ENCODE measurements at regions not wholly inside any gene's neighbourhood (a gene's known extent, or its start where the extent isn't known, plus 50 kb on each side); places are given as distances from the start of the nearest gene placed in this dataset.

DNA sequence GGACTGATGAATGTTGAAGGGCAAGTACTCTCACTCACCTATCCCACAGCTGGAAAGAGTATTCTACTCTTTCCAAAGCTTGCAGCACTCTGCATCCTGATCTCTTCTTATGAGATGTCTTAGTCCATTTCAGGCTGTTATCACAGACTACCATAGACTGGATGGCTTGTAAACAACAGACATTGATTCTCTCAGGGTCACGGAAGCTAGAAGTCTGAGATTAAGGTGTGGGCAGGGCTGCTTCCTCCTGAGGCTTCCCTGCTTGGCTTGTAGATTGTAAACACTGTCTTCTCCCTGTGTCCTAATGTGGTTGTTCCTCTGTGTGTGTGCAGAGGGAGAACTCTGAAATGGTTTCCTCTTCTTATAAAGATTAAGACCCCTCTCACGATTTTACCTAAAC lies 131.2 kb downstream of the MXRA5 start:
- TF ChIP-seq, protein P1, sequence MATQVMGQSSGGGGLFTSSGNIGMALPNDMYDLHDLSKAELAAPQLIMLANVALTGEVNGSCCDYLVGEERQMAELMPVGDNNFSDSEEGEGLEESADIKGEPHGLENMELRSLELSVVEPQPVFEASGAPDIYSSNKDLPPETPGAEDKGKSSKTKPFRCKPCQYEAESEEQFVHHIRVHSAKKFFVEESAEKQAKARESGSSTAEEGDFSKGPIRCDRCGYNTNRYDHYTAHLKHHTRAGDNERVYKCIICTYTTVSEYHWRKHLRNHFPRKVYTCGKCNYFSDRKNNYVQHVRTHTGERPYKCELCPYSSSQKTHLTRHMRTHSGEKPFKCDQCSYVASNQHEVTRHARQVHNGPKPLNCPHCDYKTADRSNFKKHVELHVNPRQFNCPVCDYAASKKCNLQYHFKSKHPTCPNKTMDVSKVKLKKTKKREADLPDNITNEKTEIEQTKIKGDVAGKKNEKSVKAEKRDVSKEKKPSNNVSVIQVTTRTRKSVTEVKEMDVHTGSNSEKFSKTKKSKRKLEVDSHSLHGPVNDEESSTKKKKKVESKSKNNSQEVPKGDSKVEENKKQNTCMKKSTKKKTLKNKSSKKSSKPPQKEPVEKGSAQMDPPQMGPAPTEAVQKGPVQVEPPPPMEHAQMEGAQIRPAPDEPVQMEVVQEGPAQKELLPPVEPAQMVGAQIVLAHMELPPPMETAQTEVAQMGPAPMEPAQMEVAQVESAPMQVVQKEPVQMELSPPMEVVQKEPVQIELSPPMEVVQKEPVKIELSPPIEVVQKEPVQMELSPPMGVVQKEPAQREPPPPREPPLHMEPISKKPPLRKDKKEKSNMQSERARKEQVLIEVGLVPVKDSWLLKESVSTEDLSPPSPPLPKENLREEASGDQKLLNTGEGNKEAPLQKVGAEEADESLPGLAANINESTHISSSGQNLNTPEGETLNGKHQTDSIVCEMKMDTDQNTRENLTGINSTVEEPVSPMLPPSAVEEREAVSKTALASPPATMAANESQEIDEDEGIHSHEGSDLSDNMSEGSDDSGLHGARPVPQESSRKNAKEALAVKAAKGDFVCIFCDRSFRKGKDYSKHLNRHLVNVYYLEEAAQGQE (IDR thresholded peaks at IDR 0.05; ENCODE audit: low read depth): no peak
- TF ChIP-seq TCF12 (IDR thresholded peaks at IDR 0.05; ENCODE audit: low read depth) (no peak), FOXM1 (IDR thresholded peaks at IDR 0.05; ENCODE audit: borderline replicate concordance, low read depth) (no peak), ZBTB7A (IDR thresholded peaks at IDR 0.05; ENCODE audit: low read depth) (no peak), CEBPB (IDR thresholded peaks at IDR 0.05) (no peak), TAF1 (IDR thresholded peaks at IDR 0.05; ENCODE audit: low read depth) (no peak), NFIC (IDR thresholded peaks at IDR 0.05) (no peak), EP300 (IDR thresholded peaks at IDR 0.05; ENCODE audit: borderline replicate concordance) (no peak)

DNA sequence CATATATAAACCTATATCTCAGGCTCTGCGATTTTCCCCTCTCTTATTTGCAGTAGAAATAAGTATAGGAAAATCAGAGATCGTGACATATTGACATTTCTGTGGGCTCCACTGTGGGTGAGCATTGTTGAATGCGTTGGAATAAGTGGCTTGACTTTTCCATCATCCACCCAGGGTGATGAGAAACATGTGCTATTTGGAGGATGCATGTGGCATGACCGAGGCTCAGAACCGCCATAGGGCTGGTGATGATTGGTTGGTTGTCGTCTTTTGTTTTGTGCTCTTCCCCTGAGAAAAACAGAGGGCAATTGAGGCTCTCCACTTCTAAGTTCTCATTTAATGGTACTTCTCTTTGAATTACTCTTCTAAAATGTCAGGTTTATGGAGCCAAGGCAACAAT lies 140.1 kb downstream of the MXRA5 start:
- TF ChIP-seq TCF12 (IDR thresholded peaks at IDR 0.05; ENCODE audit: low read depth): no peak
- no peak for TF ChIP-seq EP300 (IDR thresholded peaks at IDR 0.05; ENCODE audit: borderline replicate concordance)
- TF ChIP-seq EGR1 (IDR thresholded peaks at IDR 0.05): no peak
- TF ChIP-seq, protein P2, sequence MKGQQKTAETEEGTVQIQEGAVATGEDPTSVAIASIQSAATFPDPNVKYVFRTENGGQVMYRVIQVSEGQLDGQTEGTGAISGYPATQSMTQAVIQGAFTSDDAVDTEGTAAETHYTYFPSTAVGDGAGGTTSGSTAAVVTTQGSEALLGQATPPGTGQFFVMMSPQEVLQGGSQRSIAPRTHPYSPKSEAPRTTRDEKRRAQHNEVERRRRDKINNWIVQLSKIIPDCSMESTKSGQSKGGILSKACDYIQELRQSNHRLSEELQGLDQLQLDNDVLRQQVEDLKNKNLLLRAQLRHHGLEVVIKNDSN (IDR thresholded peaks at IDR 0.05): no peak
- TF ChIP-seq ZBTB7A (IDR thresholded peaks at IDR 0.05; ENCODE audit: low read depth): no peak
- no peak for TF ChIP-seq CREB1 (IDR thresholded peaks at IDR 0.05; ENCODE audit: low read depth)
- TF ChIP-seq, protein P1 (IDR thresholded peaks at IDR 0.05; ENCODE audit: low read depth): no peak
- TF ChIP-seq TEAD4 (IDR thresholded peaks at IDR 0.05): no peak
- no peak for TF ChIP-seq FOXM1 (IDR thresholded peaks at IDR 0.05; ENCODE audit: borderline replicate concordance, low read depth)
- TF ChIP-seq TAF1 (IDR thresholded peaks at IDR 0.05; ENCODE audit: low read depth): no peak
- TF ChIP-seq CEBPB (IDR thresholded peaks at IDR 0.05): no peak
- TF ChIP-seq, protein P3, sequence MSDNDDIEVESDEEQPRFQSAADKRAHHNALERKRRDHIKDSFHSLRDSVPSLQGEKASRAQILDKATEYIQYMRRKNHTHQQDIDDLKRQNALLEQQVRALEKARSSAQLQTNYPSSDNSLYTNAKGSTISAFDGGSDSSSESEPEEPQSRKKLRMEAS (IDR thresholded peaks at IDR 0.05): no peak
- TF ChIP-seq NFIC (IDR thresholded peaks at IDR 0.05): no peak
- TF ChIP-seq RAD21 (IDR thresholded peaks at IDR 0.05; ENCODE audit: low read depth): no peak
- no peak for TF ChIP-seq YY1 (IDR thresholded peaks at IDR 0.05; ENCODE audit: low read depth)

DNA sequence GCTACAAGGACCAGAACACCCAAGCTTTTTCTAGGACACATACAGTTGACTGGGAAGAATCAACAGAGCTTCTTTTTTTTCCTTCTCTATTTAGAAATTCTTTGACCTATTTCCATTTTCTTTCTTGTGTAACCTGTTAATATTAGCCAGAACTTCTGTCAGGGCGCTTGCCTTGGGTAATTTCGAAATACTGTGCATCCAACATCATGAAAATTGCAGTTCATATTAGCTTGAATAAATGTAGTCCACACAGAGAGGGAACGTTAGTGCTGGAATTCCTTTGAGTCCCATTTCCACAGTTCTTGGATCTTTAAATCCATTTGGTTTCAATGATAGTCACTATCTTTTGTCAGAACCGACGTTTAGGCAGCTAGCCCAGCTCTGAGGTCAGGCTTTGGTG lies 141.8 kb downstream of the MXRA5 start:
- no peak for TF ChIP-seq CEBPB (IDR thresholded peaks at IDR 0.05)
- TF ChIP-seq TCF12 (IDR thresholded peaks at IDR 0.05; ENCODE audit: low read depth): no peak
- TF ChIP-seq EP300 (IDR thresholded peaks at IDR 0.05; ENCODE audit: borderline replicate concordance): no peak
- TF ChIP-seq, protein P2 (IDR thresholded peaks at IDR 0.05): no peak
- no peak for TF ChIP-seq ZBTB7A (IDR thresholded peaks at IDR 0.05; ENCODE audit: low read depth)
- TF ChIP-seq EGR1 (IDR thresholded peaks at IDR 0.05): no peak
- no peak for TF ChIP-seq RAD21 (IDR thresholded peaks at IDR 0.05; ENCODE audit: low read depth)
- TF ChIP-seq TAF1 (IDR thresholded peaks at IDR 0.05; ENCODE audit: low read depth): no peak
- TF ChIP-seq, protein P1 (IDR thresholded peaks at IDR 0.05; ENCODE audit: low read depth): no peak
- no peak for TF ChIP-seq FOXM1 (IDR thresholded peaks at IDR 0.05; ENCODE audit: borderline replicate concordance, low read depth)
- TF ChIP-seq, protein P3 (IDR thresholded peaks at IDR 0.05): no peak
- TF ChIP-seq NFIC (IDR thresholded peaks at IDR 0.05): no peak
- no peak for TF ChIP-seq CREB1 (IDR thresholded peaks at IDR 0.05; ENCODE audit: low read depth)
- TF ChIP-seq YY1 (IDR thresholded peaks at IDR 0.05; ENCODE audit: low read depth): no peak

DNA sequence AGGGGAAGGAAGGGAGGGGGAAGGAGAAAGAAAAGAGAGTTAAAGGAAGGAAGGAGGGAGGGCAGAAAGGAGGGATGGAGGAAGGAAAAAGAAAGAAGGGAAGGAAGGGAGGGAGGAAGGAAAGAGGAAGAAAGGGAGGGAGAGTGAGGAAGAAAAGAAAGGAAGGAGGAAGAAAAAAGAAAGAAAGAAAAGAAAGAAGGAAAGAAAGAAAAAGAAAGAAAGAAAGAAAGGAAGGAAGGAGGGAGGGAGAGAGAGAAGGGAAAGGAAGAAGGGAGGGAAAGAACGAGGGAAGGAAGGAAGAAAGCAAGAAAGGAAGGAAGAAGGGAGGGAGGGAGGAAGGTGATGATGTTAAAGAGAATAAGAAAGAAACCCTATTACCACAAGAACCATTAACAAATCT lies 150.6 kb downstream of the MXRA5 start:
- TF ChIP-seq TAF1 (IDR thresholded peaks at IDR 0.05; ENCODE audit: low read depth) (no peak), CEBPB (IDR thresholded peaks at IDR 0.05) (no peak)

DNA sequence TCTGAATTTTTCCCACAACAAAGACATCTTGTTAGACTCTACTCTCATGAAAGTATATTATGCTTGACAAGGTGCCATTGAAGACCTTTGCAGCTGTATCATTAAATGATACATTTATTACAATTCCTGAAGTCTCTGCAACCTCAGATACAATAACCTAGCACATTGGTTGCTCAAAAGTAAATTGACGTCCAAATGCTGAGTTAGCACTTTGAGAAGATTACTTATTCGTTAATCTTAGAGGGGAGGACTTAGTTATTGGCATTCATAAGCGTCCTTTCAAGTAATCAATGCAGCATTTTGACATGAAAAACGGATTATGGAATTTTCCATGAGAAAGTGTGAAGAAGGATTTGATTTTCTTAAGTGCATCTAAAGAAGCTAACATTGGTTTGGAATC lies 151.6 kb downstream of the ARSF start:
- no peak for TF ChIP-seq YY1 (IDR thresholded peaks at IDR 0.05; ENCODE audit: low read depth)
- TF ChIP-seq, protein P3 (IDR thresholded peaks at IDR 0.05): no peak
- TF ChIP-seq, protein P2 (IDR thresholded peaks at IDR 0.05): no peak
- no peak for TF ChIP-seq ZBTB7A (IDR thresholded peaks at IDR 0.05; ENCODE audit: low read depth)
- no peak for TF ChIP-seq RAD21 (IDR thresholded peaks at IDR 0.05; ENCODE audit: low read depth)
- TF ChIP-seq FOXM1 (IDR thresholded peaks at IDR 0.05; ENCODE audit: borderline replicate concordance, low read depth): no peak
- no peak for TF ChIP-seq TAF1 (IDR thresholded peaks at IDR 0.05; ENCODE audit: low read depth)
- TF ChIP-seq CEBPB (IDR thresholded peaks at IDR 0.05): no peak
- no peak for TF ChIP-seq EP300 (IDR thresholded peaks at IDR 0.05; ENCODE audit: borderline replicate concordance)
- TF ChIP-seq CREB1 (IDR thresholded peaks at IDR 0.05; ENCODE audit: low read depth): no peak
- TF ChIP-seq NFIC (IDR thresholded peaks at IDR 0.05): no peak
- no peak for TF ChIP-seq TEAD4 (IDR thresholded peaks at IDR 0.05)
- TF ChIP-seq TCF12 (IDR thresholded peaks at IDR 0.05; ENCODE audit: low read depth): no peak
- TF ChIP-seq, protein P1 (IDR thresholded peaks at IDR 0.05; ENCODE audit: low read depth): no peak
- TF ChIP-seq EGR1 (IDR thresholded peaks at IDR 0.05): no peak

All from Ishikawa (cell line).